ENCODE measurements at regions not wholly inside any gene's neighbourhood (a gene's known extent, or its start where the extent isn't known, plus 50 kb on each side); places are given as distances from the start of the nearest gene placed in this dataset.

GRCh38 chr3:124381575-124382333, 348.5 kb upstream of the UMPS start:
- no peak for DNase-seq

- no peak for DNase-seq
These were observed 347.2 kb upstream of the UMPS start for GRCh38 chr3:124383051-124383450.

GRCh38 chr3:124383846-124384466, 346.3 kb upstream of the UMPS start:
- DNase-seq, result no peak

- DNase-seq, result no peak
These were observed 345.7 kb upstream of the UMPS start for GRCh38 chr3:124384527-124384926.

DNA sequence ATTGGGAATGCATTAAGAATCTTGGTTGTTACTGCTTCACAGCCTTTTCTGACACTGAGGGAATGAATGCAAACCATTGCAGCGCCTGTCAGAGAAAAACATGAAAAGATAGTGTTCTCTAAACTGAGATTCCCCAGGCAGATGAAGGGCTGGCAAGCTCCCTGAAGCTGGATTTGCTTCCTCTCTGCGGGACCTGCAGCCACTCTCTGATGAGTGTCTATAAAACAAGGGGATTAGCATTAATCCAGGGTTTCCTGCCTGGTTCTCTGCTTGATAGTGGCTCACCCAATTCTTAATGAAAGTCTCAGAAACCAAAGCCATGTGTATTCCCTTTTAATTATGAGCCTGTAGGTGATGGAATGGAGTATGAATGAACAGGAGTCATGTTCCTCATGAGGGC, 344.3 kb upstream of the UMPS start:
- DNase-seq, result no peak

- DNase-seq, result no peak
These were observed 343.2 kb upstream of the UMPS start for GRCh38 chr3:124386996-124387595.

- no peak for DNase-seq
These were observed 338.5 kb upstream of the UMPS start for GRCh38 chr3:124391774-124392173.

DNA sequence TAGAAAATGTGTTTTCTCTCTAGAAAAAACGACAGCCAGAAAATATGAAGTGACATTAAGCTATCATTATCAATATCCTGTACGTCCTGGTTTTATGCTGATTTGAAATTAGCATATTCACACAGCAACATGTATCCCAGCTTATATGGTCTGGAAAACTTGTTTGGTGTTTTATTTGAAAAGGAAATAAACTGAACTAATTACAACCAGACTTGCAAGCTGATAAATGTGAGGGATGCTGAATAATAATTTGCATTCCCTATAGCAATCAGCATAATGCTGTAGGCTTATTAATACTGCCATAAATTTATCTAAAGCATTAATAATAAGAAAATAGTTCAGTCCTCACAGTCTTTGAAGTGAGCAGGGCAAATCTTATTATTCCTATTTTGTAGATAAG, 336.9 kb upstream of the UMPS start:
- DNase-seq, result no peak

DNA sequence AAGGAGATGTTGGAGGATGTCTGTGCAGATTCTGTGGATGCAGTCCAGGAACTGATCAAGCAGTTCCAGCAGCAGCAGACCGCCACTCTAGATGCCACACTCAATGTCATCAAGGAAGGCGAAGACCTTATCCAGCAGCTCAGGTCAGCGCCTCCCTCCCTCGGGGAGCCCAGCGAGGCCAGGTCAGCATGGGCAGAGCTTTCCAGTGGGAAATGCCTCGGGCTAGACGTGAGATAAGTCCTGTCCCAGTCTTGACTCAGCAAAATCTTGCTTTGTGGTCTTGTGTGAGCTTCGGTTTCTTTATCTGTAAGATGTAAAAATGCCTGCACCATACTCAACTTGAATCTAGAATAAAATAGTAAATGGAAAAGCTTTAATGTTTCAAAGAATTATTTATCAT, 335.1 kb upstream of the UMPS start:
- DNase-seq, result no peak

- no peak for DNase-seq
These were observed 334.5 kb upstream of the UMPS start for GRCh38 chr3:124395584-124396338.

- DNase-seq, result no peak
These were observed 333.8 kb upstream of the UMPS start for GRCh38 chr3:124396339-124396950.

DNA sequence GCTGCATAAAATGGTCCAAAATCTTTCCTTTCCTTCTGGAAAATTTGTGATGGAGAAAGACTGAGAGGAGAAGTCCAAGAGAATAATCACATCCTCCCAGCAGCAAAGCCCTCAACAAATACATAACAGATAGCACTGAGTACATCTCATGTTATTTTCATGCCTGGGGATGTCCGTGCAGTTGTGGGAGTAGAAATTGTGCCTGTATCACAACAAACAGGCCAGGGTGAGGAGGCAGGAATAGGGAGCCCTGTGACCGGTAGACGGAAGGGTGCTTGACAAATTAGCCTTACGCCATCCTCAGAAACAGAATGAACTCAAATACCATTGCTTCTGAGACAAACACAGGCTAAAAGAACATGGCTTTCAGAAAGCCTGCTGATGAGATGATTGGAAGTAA, 333.2 kb upstream of the UMPS start:
- DNase-seq, result no peak

GRCh38 chr3:124398594-124398993, 331.7 kb upstream of the UMPS start:
- DNase-seq, result no peak

DNA sequence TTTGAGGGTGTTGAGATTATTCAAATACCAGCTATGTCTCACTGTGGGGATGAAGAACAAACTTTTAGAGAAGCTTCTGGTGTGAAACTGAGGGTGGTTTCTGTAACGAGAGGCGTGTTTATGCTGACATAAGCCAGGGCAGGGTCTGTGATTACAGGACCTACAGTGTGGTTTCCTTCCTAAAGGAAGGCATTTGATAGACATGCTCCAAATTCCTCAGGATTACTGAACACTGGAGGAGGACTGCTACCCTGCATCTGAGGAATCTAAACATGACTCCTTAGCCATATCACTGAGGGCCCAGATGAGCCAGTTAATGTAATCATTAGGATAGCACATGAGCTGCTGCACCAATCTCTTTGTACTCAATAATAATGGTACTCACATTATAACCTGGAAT, 328.4 kb upstream of the UMPS start:
- DNase-seq, result no peak

DNA sequence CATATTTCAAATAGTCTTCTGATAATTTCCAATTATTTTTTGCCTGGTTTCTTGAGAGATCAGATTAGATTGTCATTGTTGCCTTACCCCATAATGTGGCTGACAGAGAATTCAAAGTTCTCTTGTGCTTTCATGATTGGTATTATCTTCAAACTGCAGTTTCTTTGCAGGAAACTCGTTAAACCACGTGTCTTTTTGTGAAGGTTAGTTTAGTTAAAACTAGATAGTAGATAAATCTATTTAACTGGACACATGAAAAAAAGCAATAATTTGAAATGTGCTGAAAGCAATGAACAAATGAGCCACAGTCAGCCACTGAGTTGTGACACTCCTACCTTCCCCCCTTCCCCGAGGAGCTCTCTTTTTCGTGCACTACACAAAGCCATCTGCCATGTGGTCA, 327.5 kb upstream of the UMPS start:
- no peak for DNase-seq

- DNase-seq, result no peak
These were observed 325.6 kb upstream of the UMPS start for GRCh38 chr3:124404621-124405020.

- DNase-seq, result no peak
These were observed 323.0 kb upstream of the UMPS start for GRCh38 chr3:124407260-124407659.

GRCh38 chr3:124409650-124410275, 320.5 kb upstream of the UMPS start:
- DNase-seq, result no peak

- DNase-seq, result no peak
These were observed 319.8 kb upstream of the UMPS start for GRCh38 chr3:124410471-124410870.

GRCh38 chr3:124411728-124412127, 318.5 kb upstream of the UMPS start:
- DNase-seq, result no peak

- DNase-seq, result no peak
These were observed 317.6 kb upstream of the UMPS start for GRCh38 chr3:124412644-124413043.

GRCh38 chr3:124413393-124413792, 316.9 kb upstream of the UMPS start:
- DNase-seq, result no peak
